SH-SY5Y (cell line): ENCODE measurements at regions not wholly inside any gene's neighbourhood (a gene's known extent, or its start where the extent isn't known, plus 50 kb on each side); places are given as distances from the start of the nearest gene placed in this dataset.

Experiments used
- GATA2 ChIP-seq: IDR thresholded peaks from 2 replicates; pipeline ENCODE4 v1.6.1; 2011; ENCODE audit warnings: mild to moderate bottlenecking, low read depth, low read length
- GATA3 ChIP-seq: IDR thresholded peaks from 2 replicates; pipeline ENCODE4 v1.6.1; 2011; ENCODE audit warnings: low read depth, mild to moderate bottlenecking, low read length, moderate library complexity

GRCh38 chr3:178060407-178060806 is 475.8 kb upstream of the KCNMB2 start:
- no peak for TF ChIP-seq GATA2
- no peak for TF ChIP-seq GATA3
